ENCODE measurements at regions not wholly inside any gene's neighbourhood (a gene's known extent, or its start where the extent isn't known, plus 50 kb on each side); places are given as distances from the start of the nearest gene placed in this dataset.
"Not testable (repeated sequence)": the region's sequence is repeated elsewhere in the genome, so short reads cannot be mapped to it uniquely, and the experiment has no call there.

DNA sequence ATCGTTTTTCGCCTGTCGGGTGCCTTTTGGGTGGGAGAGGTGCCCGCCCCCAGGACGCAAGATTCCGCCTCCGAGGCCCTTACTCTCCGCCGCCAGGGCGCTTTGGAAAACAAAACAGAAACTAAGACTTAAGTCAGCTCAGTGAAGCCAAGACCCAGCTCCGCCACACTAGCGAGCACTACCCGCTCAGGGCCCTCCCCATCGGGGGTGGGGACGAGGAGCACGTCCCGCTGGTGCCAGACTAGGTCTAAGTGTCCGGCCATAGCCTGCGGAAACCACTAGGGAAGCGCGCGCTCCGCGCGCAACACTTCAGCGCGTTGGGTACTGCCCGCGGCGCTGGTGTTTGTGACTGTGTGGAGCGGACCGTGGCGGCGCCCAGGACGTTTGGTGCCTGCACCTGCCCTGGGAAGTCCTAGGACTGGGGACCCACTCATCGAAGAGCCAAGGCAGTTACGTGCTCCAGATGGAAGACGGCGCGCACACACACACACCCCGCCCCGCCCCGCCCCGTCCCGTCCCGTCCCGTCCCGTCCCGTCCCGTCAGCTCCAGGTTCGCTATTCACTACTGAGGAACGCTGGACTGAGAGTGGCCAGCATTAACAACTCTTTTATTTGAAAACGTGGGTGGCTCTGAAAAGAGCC, 57.6 kb upstream of the BOLA1 start:
- H3K4me3 ChIP-seq (ENCODE audit: low read length in 2 of 2); H3K4me1 ChIP-seq (ENCODE audit: control insufficient read depth in 1 of 2, insufficient read depth in 2 of 2, low read length in 2 of 2); intact Hi-C loops (cut with DNase I); H3K9me3 ChIP-seq (ENCODE audit: control insufficient read depth, low read length); H3K36me3 ChIP-seq (ENCODE audit: control insufficient read depth in 1 of 2, insufficient read depth in 2 of 2, low read length in 1 of 2); DNase-seq; H3K27ac ChIP-seq (ENCODE audit: low read depth in 1 of 2, low read length in 2 of 2); H3K27me3 ChIP-seq (ENCODE audit: control insufficient read depth in 1 of 2, insufficient read depth in 2 of 2, low read length in 1 of 2): not testable (repeated sequence)
- ATAC-seq (ENCODE audit: low FRiP score) = peak; percentile 87
- no CpG with 5 or more reads among the region's 53 CpGs for WGBS, 2 donors

DNA sequence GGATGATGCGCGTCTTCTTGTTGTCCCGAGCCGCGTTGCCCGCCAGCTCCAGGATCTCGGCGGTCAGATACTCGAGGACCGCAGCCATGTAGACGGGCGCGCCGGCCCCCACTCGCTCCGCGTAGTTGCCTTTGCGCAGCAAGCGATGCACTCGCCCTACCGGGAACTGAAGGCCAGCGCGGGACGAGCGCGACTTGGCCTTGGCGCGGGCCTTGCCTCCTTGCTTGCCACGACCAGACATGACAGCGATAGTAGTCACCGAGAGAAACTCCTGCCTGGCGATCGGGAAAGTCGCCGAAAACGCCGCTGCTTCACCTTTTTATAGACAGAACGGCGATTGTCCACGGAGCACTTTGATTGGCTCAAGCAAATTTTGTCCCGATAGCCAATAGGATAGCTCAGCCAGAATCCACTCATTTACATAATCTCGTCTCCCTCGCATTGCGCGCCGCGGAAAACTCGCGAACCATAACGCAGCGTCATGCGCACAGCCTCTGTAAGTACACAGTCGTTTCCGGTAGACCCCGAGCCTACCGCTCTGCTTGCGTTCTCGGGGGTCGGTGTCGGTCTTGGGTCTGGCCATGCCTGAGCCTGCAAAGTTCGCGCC, 56.8 kb upstream of the BOLA1 start:
- DNase-seq; H3K4me3 ChIP-seq (ENCODE audit: low read length in 2 of 2); H3K36me3 ChIP-seq (ENCODE audit: control insufficient read depth in 1 of 2, insufficient read depth in 2 of 2, low read length in 1 of 2); intact Hi-C loops (cut with DNase I); H3K27me3 ChIP-seq (ENCODE audit: control insufficient read depth in 1 of 2, insufficient read depth in 2 of 2, low read length in 1 of 2); H3K27ac ChIP-seq (ENCODE audit: low read depth in 1 of 2, low read length in 2 of 2); H3K4me1 ChIP-seq (ENCODE audit: control insufficient read depth in 1 of 2, insufficient read depth in 2 of 2, low read length in 2 of 2); H3K9me3 ChIP-seq (ENCODE audit: control insufficient read depth, low read length): not testable (repeated sequence)
- no CpG with 5 or more reads among the region's 62 CpGs for WGBS, 2 donors
- ATAC-seq (ENCODE audit: low FRiP score) = peak; percentile 93

DNA sequence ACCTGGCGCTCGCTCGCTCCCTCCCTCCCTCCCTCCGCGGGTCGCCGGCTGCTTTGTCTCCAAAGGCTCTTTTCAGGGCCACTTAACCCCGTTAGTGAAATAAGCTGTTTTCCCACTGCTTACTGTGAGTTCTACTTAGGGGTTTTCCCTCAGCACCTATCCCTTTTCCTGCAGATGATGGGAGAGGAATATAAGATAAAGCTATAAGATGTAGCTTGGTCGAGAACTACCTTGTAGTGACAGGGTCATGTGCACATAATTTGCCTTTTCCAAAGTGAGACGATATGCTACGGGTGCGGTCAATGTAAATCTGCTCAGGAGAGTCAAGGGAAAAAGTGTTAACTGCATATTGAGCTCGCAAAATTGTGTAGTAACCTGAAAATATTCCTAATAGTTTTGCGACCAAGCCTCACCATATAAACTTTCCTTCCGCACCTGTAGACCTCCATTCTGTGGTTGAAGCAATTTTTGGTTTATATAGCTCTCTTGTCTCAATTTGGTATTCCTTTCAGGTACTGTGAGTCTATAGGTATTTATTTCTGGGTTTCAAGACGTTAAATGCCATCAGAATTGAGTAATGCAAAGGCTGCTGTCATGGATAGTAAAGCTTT, 55.8 kb upstream of the BOLA1 start:
- intact Hi-C loops (cut with DNase I) = no loop called here

DNA sequence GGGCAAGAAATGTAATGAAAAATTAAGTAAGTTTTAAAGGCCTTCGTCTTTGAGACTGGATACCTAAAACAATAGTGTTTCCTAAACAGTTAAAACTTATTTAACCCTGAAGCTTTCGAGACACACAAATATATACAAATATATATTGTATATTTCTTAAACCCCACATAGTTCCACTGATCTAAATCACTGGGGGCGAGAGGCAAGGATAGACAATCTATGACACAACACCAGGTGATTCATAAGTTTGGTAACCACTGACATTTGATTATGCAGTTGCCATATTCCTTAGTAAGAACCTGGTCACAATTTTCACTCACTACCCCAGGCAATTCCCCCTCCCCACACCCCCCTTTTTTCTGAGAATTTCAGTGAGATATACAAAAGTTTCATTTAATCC, 55.3 kb upstream of the BOLA1 start:
- H3K9me3 ChIP-seq (ENCODE audit: control insufficient read depth, low read length) = no peaks in the 10 kb centered on the region
- intact Hi-C loops (cut with DNase I) = no loop called here
- no peak overlapping the region for H3K27ac ChIP-seq (ENCODE audit: low read depth in 1 of 2, low read length in 2 of 2)
- H3K27me3 ChIP-seq (ENCODE audit: control insufficient read depth in 1 of 2, insufficient read depth in 2 of 2, low read length in 1 of 2) = no peaks in the 10 kb centered on the region
- H3K4me1 ChIP-seq (ENCODE audit: control insufficient read depth in 1 of 2, insufficient read depth in 2 of 2, low read length in 2 of 2) = peaks cover under 1 to 15% of the 10 kb centered on the region in 2 donors
- DNase-seq (no peak), ATAC-seq (ENCODE audit: low FRiP score) (no peak)
- WGBS, 2 donors = 23 to 37% methylated on average over 3 of the region's 3 CpGs
- peak overlapping the region; percentile 26 to 94 for H3K4me3 ChIP-seq (ENCODE audit: low read length in 2 of 2)
- H3K36me3 ChIP-seq (ENCODE audit: control insufficient read depth in 1 of 2, insufficient read depth in 2 of 2, low read length in 1 of 2) = no peaks in the 10 kb centered on the region

More for the DNA sequence above, 55.8 kb upstream of the BOLA1 start:
- H3K4me1 ChIP-seq (ENCODE audit: control insufficient read depth in 1 of 2, insufficient read depth in 2 of 2, low read length in 2 of 2) = peaks cover 0 to 10% of the 10 kb centered on the region in 2 donors
- no peak for ATAC-seq (ENCODE audit: low FRiP score)
- H3K27ac ChIP-seq (ENCODE audit: low read depth in 1 of 2, low read length in 2 of 2) = peak overlapping the region in 1 of 2 donors; percentile 67
- H3K4me3 ChIP-seq (ENCODE audit: low read length in 2 of 2) = peak overlapping the region; percentile 69 to 94
- WGBS, 2 donors = 2 to 3% methylated on average over 9 to 16 of the region's 16 CpGs
- no peaks in the 10 kb centered on the region for H3K9me3 ChIP-seq (ENCODE audit: control insufficient read depth, low read length)
- no peaks in the 10 kb centered on the region for H3K36me3 ChIP-seq (ENCODE audit: control insufficient read depth in 1 of 2, insufficient read depth in 2 of 2, low read length in 1 of 2)
- no peaks in the 10 kb centered on the region for H3K27me3 ChIP-seq (ENCODE audit: control insufficient read depth in 1 of 2, insufficient read depth in 2 of 2, low read length in 1 of 2)
- no peak for DNase-seq

DNA sequence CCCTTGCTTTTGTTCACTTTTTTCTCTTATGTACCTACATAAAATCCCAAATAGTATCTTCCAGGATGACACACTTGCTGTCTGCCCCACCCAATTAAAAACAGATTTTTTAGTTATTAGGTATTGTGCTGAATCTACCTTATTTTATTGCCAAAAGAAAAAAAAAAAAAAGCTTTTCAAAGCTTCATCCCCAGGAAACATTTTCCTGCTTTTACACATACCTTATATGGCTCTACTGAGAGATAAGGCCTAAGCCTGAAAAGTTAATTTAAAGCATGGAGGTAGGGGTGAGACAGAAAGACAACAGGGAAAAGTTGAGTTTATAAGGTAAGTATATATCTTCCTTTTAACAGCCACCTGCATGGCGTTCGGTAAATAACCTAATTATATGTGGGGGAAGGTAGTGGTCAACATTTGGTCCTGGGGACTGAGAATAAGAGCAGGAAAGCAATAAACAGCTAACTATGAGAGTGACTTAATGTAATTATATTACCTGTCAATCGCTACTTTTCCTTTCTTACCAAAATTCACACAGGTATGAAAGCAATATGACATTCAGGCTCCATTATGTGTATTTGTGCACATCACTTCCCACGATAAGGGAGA, 54.6 kb upstream of the BOLA1 start:
- 57 to 69% methylated on average over 4 of the region's 4 CpGs for WGBS, 2 donors
- Histone ChIP-seq H3K4me1 (ENCODE audit: control insufficient read depth in 1 of 2, insufficient read depth in 2 of 2, low read length in 2 of 2) (peaks cover 4 to 15% of the 10 kb centered on the region in 2 donors), H3K27me3 (ENCODE audit: control insufficient read depth in 1 of 2, insufficient read depth in 2 of 2, low read length in 1 of 2) (no peaks in the 10 kb centered on the region), H3K27ac (ENCODE audit: low read depth in 1 of 2, low read length in 2 of 2) (no peak overlapping the region), H3K9me3 (ENCODE audit: control insufficient read depth, low read length) (no peaks in the 10 kb centered on the region), H3K4me3 (ENCODE audit: low read length in 2 of 2) (peak overlapping the region in 1 of 2 donors; percentile 26), H3K36me3 (ENCODE audit: control insufficient read depth in 1 of 2, insufficient read depth in 2 of 2, low read length in 1 of 2) (no peaks in the 10 kb centered on the region)
- DNase-seq (no peak), ATAC-seq (ENCODE audit: low FRiP score) (no peak)
- intact Hi-C loops (cut with DNase I) = no loop called here

DNA sequence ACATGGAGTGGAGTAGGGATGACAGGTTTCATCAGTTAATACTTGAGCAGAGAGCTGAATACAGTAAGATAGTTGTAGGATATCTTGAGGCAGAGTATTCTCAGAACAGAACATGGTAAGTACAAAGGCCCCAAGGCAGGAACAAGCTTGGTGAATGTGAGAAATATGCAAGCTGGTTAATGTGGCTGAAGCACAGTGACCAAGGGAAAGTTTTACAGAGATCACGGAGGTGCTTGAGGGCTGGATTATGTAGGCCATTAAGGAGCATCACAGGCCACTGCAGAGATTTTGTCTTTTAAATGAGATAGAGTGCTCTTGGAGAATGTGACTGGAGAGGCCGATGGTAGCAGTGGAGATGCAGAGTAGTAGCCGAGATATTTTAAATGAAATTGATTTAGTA, 54.0 kb upstream of the BOLA1 start:
- Histone ChIP-seq H3K27ac (ENCODE audit: low read depth in 1 of 2, low read length in 2 of 2) (no peak overlapping the region), H3K36me3 (ENCODE audit: control insufficient read depth in 1 of 2, insufficient read depth in 2 of 2, low read length in 1 of 2) (no peaks in the 10 kb centered on the region), H3K4me3 (ENCODE audit: low read length in 2 of 2) (no peak overlapping the region), H3K9me3 (ENCODE audit: control insufficient read depth, low read length) (no peaks in the 10 kb centered on the region), H3K27me3 (ENCODE audit: control insufficient read depth in 1 of 2, insufficient read depth in 2 of 2, low read length in 1 of 2) (no peaks in the 10 kb centered on the region), H3K4me1 (ENCODE audit: control insufficient read depth in 1 of 2, insufficient read depth in 2 of 2, low read length in 2 of 2) (peaks cover 4 to 15% of the 10 kb centered on the region in 2 donors)
- intact Hi-C loops (cut with DNase I) = no loop called here
- ATAC-seq (ENCODE audit: low FRiP score) (no peak), DNase-seq (no peak)
- WGBS, 2 donors = 41 to 59% methylated on average over 3 of the region's 3 CpGs

DNA sequence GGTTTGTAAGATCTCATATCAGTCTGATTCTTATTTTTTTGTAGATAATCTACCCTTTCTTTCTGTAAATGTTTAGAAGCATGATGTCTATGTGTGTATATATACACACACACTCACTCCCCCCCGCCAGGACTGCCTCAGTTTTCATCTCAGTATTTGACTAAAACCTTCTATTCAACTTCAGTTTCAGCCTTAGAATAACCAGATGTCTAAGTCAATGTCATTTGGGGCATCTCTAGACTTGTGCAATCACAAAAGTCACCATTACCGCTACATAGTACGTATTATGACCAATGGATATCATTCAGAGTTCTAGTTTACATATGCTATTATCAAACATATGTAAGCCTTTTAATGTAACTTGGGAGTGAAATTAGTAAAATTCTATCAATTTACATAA, 53.3 kb upstream of the BOLA1 start:
- WGBS, 2 donors = 94% methylated on average over 3 of the region's 3 CpGs
- DNase-seq (no peak), ATAC-seq (ENCODE audit: low FRiP score) (no peak)
- Histone ChIP-seq H3K4me1 (ENCODE audit: control insufficient read depth in 1 of 2, insufficient read depth in 2 of 2, low read length in 2 of 2) (peaks cover 4 to 15% of the 10 kb centered on the region in 2 donors), H3K9me3 (ENCODE audit: control insufficient read depth, low read length) (no peaks in the 10 kb centered on the region), H3K27me3 (ENCODE audit: control insufficient read depth in 1 of 2, insufficient read depth in 2 of 2, low read length in 1 of 2) (no peaks in the 10 kb centered on the region), H3K36me3 (ENCODE audit: control insufficient read depth in 1 of 2, insufficient read depth in 2 of 2, low read length in 1 of 2) (no peaks in the 10 kb centered on the region), H3K27ac (ENCODE audit: low read depth in 1 of 2, low read length in 2 of 2) (no peak overlapping the region), H3K4me3 (ENCODE audit: low read length in 2 of 2) (no peak overlapping the region)
- intact Hi-C loops (cut with DNase I) = no loop called here

DNA sequence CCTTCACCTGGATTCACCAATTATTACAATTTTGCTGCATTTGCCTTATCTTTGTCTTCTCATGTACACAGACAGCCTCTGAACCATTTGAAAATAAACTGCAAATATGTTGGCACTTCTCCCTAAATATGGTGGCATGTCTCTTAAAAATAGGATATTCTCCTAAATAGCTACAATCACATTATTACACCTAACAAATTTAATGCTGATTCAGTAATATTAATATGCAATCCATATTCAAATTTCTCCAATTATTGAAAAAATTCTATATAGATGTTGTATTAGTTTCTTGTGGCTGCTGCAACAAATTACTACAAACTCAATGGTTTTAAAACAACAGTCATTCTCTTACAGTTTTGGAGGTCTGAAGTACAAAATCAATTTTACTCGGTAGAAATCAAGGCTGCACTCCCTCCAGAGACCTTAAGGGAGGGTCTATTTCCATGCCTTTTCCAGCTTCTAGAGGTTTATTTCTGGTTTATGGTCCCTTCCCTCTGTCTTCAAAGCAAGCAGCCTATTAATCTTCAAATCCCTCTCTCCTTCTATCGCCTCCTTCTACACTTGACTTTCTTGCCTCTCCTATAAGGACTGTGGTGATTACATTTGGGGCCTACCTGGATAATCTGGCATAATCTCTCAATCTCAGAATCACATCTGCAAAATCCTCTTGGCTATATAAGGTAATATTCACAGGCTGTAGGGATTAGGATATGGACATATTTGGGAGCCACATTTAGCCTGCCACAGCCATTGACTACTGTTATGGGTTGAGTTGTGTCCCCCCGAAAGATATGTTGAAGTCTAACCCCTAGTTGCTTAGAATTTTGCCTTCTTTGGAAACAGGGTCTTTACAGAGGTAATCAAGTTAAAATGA, 52.5 kb upstream of the BOLA1 start:
- Histone ChIP-seq H3K27me3 (ENCODE audit: control insufficient read depth in 1 of 2, insufficient read depth in 2 of 2, low read length in 1 of 2) (no peaks in the 10 kb centered on the region), H3K36me3 (ENCODE audit: control insufficient read depth in 1 of 2, insufficient read depth in 2 of 2, low read length in 1 of 2) (no peaks in the 10 kb centered on the region), H3K4me3 (ENCODE audit: low read length in 2 of 2) (no peak overlapping the region), H3K27ac (ENCODE audit: low read depth in 1 of 2, low read length in 2 of 2) (no peak overlapping the region), H3K9me3 (ENCODE audit: control insufficient read depth, low read length) (no peaks in the 10 kb centered on the region), H3K4me1 (ENCODE audit: control insufficient read depth in 1 of 2, insufficient read depth in 2 of 2, low read length in 2 of 2) (peaks cover 4 to 15% of the 10 kb centered on the region in 2 donors)
- no peak for DNase-seq
- 85 to 86% methylated on average over 3 of the region's 3 CpGs for WGBS, 2 donors
- intact Hi-C loops (cut with DNase I) = no loop called here
- no peak for ATAC-seq (ENCODE audit: low FRiP score)

All from aorta (tissue), 5 donors.